Neural crest cell (in vitro differentiated cells): ENCODE measurements at regions not wholly inside any gene's neighbourhood (a gene's known extent, or its start where the extent isn't known, plus 50 kb on each side); places are given as distances from the start of the nearest gene placed in this dataset.

ENCODE experiments used
- DNase-seq: peaks from one replicate; pipeline ENCODE4 v3.0.0; 2021; ENCODE audit warnings: low read depth, mixed read lengths, low spot score
- H3K27ac Mint-ChIP-seq: one replicate; pipeline ENCODE4 v1.8.0; 2021; ENCODE audit warnings: mild to moderate bottlenecking, mixed read lengths; ENCODE audit not compliant: unreplicated experiment
- H3K27me3 Mint-ChIP-seq: 2 replicates; pipeline ENCODE4 v1.8.0; 2021; ENCODE audit warnings: low read depth, mild to moderate bottlenecking, mixed read lengths
- H3K36me3 Mint-ChIP-seq: 2 replicates; pipeline ENCODE4 v1.8.0; 2021; ENCODE audit warnings: low read depth, mild to moderate bottlenecking, mixed read lengths
- H3K4me1 Mint-ChIP-seq: 2 replicates; pipeline ENCODE4 v1.8.0; 2021; ENCODE audit warnings: mixed read lengths
- H3K4me3 Mint-ChIP-seq: one replicate; pipeline ENCODE4 v1.8.0; 2021; ENCODE audit warnings: mild to moderate bottlenecking, mixed read lengths
- H3K9me3 Mint-ChIP-seq: 2 replicates; pipeline ENCODE4 v1.8.0; 2021; ENCODE audit warnings: mixed read lengths
- CTCF ChIP-seq: fragments of 200-600 bp; sonication (generic); conservative IDR thresholded peaks from 2 replicates; pipeline ENCODE4 v1.5.0; 2021; ENCODE audit warnings: antibody characterized with exemption, mild to moderate bottlenecking

- DNase-seq, result no peak
- H3K4me3 Mint-ChIP-seq, result no peak overlapping the region
- no peak overlapping the region for H3K27ac Mint-ChIP-seq
- no peaks in the 10 kb centered on the region for H3K36me3 Mint-ChIP-seq
- TF ChIP-seq CTCF, result no peak
- no peaks in the 10 kb centered on the region for H3K9me3 Mint-ChIP-seq
- H3K4me1 Mint-ChIP-seq, result peaks cover 25% of the 10 kb centered on the region
- no peaks in the 10 kb centered on the region for H3K27me3 Mint-ChIP-seq
Observed at GRCh38 chr20:40861427-40862008, 167.1 kb upstream of the TOP1 start.

- H3K9me3 Mint-ChIP-seq, result no peaks in the 10 kb centered on the region
- no peaks in the 10 kb centered on the region for H3K36me3 Mint-ChIP-seq
- H3K4me1 Mint-ChIP-seq, result peaks cover 12% of the 10 kb centered on the region
- no peak for TF ChIP-seq CTCF
- no peak overlapping the region for H3K27ac Mint-ChIP-seq
- H3K4me3 Mint-ChIP-seq, result no peak overlapping the region
- no peak for DNase-seq
- no peaks in the 10 kb centered on the region for H3K27me3 Mint-ChIP-seq
Observed at GRCh38 chr20:40863355-40863919, 165.2 kb upstream of the TOP1 start.

- Mint-ChIP-seq H3K4me1 (peaks cover 9% of the 10 kb centered on the region), H3K9me3 (no peaks in the 10 kb centered on the region), H3K27me3 (no peaks in the 10 kb centered on the region), H3K4me3 (no peak overlapping the region), H3K36me3 (no peaks in the 10 kb centered on the region), H3K27ac (peak overlapping the region; percentile 51)
- no peak for DNase-seq
- no peak for TF ChIP-seq CTCF
Observed at GRCh38 chr20:40864470-40864869, 164.2 kb upstream of the TOP1 start.

GRCh38 chr20:40865095-40865494, 163.5 kb upstream of the TOP1 start:
- Mint-ChIP-seq H3K4me3 (no peak overlapping the region), H3K27me3 (no peaks in the 10 kb centered on the region), H3K4me1 (peaks cover 7% of the 10 kb centered on the region), H3K36me3 (no peaks in the 10 kb centered on the region), H3K27ac (peak overlapping the region; percentile 7), H3K9me3 (no peaks in the 10 kb centered on the region)
- DNase-seq, result no peak
- TF ChIP-seq CTCF, result no peak

- H3K9me3 Mint-ChIP-seq, result no peaks in the 10 kb centered on the region
- no peak overlapping the region for H3K27ac Mint-ChIP-seq
- no peak for TF ChIP-seq CTCF
- H3K36me3 Mint-ChIP-seq, result no peaks in the 10 kb centered on the region
- peaks cover 7% of the 10 kb centered on the region for H3K4me1 Mint-ChIP-seq
- no peaks in the 10 kb centered on the region for H3K27me3 Mint-ChIP-seq
- H3K4me3 Mint-ChIP-seq, result no peak overlapping the region
- DNase-seq, result no peak
Observed at GRCh38 chr20:40866056-40866455, 162.6 kb upstream of the TOP1 start.
